Suppressor macrophage treated with lipopolysaccharide for 1 hour (primary cell): ENCODE measurements at regions not wholly inside any gene's neighbourhood (a gene's known extent, or its start where the extent isn't known, plus 50 kb on each side); places are given as distances from the start of the nearest gene placed in this dataset.

Experiments used
- DNase-seq, 3 donors: peaks; one replicate each; pipeline ENCODE4 v3.0.0-alpha.2; 2020 to 2022

DNA sequence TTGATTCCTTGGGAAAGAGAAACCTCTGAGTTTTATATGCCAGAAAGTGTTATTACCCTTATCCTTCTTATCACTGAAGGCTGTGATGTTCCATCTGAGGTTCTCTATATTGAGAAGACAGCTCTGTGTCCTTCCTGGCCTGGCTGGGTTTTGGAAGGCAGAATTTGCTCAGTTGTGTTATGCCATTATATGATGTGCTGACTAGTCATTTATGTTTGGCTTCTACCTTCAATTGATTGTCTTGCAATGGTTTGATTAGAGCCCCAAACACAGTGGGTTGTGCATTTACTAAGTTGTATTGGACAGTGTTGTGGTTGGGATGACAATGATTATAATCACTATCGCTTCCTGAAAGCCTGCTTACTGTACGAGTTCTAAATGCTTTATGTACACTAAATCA lies 265.7 kb downstream of the SNAPC1 start:
- no peak for DNase-seq

DNA sequence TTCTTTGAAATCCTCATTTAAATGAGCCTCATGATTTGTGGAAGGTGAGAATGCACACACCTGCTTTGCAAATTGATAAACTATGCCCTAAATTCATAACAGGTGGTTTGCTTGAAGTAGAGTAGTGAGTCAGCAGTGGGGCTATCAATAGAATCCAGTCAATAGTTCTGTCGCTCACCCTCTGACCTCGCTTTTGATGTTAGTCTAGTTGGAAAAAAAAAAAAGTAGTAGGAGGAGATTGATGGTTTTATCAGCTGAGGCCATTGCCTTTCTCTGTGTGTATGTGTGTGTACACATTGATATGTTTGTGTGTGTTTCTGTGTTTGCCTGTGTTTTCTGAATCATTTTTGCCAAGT lies 267.3 kb downstream of the SNAPC1 start:
- no peak for DNase-seq

- no peak for DNase-seq
These were observed 268.2 kb downstream of the SNAPC1 start for GRCh38 chr14:62030387-62030786.

- DNase-seq = no peak
These were observed 269.3 kb downstream of the SNAPC1 start for GRCh38 chr14:62031504-62031903.

DNA sequence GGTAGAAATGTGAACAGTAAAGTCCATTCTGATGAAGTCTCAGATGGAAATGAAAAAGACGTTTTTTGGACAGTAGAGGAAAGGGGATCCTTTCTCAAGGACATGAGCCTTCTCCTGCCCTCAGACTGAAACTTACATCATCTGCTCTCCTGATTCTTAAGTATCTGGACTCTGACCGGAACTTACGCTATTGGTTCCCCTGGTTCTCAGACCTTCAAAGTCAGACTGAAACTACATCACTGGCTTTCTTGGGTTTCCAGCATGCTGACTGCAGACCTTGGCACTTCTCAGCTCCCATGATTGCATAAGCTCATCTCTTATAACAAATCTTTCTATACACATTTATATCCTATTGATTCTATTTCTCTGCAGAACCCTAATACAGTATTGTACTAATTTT lies 291.0 kb downstream of the SNAPC1 start:
- DNase-seq = no peak

DNA sequence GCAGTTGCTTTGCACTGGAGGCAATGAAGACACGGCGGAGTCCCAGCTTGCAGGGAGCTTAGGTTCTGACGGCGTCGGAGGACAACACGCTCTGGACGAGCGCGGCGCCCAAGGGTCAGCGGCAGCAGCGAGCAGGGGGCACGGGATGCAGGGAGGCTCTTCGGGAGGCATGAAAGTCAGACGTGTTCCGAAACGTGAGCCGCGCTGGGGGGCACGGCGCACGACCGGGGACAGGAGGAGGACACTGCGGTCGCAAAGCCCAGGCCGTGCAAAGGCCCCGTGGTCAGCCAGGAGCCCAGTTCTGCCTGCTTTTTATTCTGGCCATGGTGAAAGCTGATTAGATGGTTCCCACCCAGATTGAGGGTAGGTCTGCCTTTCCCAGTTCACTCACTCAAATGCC lies 294.6 kb downstream of the SNAPC1 start:
- DNase-seq = no peak

DNA sequence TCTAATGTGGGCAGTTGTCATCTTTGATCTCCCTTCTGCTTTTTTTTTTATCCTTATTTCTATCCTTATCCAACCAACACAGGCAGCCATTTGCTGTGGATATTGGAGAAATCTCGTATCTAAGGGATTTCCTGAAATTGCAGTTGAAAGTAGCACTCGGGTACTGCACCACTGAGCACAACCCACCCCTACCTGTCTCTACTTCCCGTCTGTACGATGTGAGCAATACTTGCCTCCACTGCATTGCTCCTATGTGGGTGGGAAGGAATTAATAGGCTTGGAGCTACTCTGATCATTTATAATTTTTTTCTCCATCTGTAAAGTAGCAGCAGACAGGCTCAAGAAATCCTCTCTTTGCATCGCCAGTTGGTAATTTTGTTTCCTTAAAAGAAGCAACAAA lies 300.4 kb downstream of the SNAPC1 start:
- DNase-seq = no peak

GRCh38 chr14:62064751-62065323 lies 302.6 kb downstream of the SNAPC1 start:
- no peak for DNase-seq

DNA sequence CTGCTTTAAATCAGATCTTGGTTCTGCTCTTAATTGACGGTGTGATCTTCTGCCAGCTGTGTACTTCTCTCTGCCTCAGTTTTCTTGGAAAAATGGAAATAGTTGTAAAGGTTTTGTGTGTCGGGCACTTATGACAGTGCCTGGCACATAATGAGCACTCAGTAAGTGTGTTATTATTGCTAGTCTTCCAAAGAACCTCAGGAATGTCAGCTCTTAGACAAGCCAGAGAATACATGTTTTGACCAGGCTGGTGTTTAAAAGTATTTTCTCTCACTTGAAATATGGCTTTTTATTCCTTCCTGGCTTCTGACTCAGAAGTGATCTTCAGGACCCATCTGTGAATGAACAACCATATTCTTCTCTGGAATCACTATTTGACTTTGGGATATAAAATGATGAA lies 304.1 kb downstream of the SNAPC1 start:
- no peak for DNase-seq

DNA sequence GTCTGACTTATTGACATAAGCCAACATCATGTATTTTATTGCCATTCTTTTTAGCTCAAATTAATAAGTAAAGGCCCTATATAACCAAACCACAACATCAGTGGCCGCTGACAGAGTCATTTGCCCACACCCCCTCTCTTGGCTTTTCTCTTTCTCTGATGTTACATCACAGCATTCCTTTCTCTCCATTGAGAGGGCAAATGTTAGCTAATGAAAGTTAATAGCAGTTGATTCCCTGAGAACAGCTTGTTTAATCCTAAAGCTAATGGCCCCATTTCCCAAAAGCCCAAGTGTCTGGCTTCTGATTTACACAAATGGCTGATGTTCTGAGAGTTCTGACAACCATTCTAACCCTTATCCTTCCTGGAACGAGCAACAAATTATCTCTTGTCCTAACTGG lies 308.8 kb downstream of the SNAPC1 start:
- no peak for DNase-seq

- no peak for DNase-seq
These were observed 314.1 kb downstream of the SNAPC1 start for GRCh38 chr14:62076368-62076767.

- no peak for DNase-seq
These were observed 314.8 kb downstream of the SNAPC1 start for GRCh38 chr14:62076825-62077605.

DNA sequence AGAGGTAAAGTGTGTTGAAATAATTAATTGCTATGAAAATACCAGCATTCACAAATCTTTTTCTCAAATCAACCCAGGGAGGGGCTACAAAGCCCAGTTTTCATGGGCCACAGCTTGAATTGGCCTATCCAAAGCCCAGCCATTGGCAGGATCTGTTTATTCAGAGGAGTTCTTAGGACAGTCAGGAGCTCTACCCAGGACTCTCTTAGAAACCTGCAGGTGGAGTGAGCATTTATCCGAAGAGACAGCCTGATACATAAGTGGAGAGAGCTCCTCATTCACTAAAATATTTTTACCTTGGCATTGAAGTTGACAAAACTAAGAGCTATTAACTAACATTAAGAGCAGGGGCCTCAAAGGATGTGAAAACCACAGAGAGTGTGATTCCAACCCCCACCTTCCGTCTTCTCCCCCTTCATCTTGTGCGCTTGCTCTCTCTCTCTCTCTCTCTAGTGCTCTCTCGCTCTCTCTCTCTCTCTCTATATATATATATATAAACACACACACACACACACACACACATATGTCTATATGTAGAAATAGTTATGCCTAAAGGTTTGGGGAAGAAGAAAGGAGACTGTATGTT lies 315.5 kb downstream of the SNAPC1 start:
- no peak for DNase-seq

DNA sequence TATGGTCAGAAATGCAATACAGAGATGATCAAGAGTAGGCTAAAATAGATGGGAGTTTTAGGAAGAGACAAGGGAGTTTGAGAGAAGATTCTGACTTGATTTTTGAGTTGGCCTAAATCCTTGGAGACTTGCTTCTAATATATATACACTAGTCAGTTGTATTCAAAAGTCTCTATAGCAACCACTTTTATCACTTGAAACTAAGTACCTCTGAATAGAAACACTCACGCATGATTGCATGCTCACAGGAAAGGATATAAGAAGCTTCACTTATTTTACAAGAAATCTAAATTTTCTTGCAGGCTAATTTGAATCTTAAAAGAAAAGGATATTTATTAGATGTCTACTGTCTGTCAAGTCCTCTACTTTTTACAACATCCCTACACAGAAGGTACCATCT lies 316.8 kb downstream of the SNAPC1 start:
- DNase-seq = no peak

DNA sequence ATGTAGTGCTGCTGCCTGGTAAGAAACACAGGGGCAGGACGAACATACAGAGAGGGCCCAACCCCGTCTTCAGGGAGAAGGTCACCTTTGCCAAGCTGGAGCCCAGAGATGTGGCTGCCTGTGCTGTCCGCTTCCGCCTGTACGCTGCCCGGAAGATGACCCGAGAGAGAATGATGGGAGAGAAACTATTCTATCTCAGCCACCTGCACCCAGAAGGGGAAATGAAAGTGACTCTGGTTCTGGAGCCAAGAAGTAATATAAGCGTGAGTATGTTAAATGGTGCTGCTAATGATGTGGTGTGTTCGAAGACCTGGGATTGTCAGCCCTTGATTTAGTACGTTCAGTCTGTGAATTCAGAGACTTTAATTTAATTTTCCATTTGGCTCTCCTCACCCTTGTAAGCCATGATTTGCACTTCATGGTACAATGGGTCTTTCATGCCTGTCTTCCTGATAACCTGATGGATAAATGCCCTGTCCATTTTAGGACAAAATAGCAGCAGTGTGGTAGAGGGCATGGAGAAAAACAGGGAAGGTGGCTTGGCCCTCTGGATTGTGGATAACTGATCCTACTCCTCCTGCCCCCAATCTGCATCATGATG lies 318.9 kb downstream of the SNAPC1 start:
- DNase-seq = no peak

- no peak for DNase-seq
These were observed 319.7 kb downstream of the SNAPC1 start for GRCh38 chr14:62081951-62082350.

GRCh38 chr14:62082779-62083178 lies 320.6 kb downstream of the SNAPC1 start:
- DNase-seq = no peak

- DNase-seq = no peak
These were observed 321.8 kb downstream of the SNAPC1 start for GRCh38 chr14:62084020-62084419.

- no peak for DNase-seq
These were observed 325.0 kb downstream of the SNAPC1 start for GRCh38 chr14:62087191-62087590.

DNA sequence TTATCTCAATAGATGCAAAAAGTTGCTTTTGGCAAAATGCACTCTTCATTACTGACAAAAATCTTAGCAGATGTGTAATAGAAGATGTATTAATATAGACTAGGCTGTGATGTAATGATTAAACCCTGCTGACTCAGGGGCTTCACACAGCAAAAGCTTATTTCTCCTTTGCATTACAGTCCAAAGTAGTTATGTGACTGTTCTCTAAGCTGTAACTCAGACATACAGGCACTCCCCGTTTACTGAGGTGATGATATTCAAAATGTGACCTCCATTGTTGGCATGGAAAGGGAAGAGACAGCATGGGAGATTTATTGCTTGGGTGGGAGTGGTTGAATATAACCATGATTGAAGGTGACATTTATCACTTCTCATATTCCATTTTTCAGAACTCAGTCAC lies 331.5 kb downstream of the SNAPC1 start:
- no peak for DNase-seq

GRCh38 chr14:62097072-62097471 lies 334.9 kb downstream of the SNAPC1 start:
- peak in 1 of 3 donors; percentile 1 for DNase-seq

DNA sequence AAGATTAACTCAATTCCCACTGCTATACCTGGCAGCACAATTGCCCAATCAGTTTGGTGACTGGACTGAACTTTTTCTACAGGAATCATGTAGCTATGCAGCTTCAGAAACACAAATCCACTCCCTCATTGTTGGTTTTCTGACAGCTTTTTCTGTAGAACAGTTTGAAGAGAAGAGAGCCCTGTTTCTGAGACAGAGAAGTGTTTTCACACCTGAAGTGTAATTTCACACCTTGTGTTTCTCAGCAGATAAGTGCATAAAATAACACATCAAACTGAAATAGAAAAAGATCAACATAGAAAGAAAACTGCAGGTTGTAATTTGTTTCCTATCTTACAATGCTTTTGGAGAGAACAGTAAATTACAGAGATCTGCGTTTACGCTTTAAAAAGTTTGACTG lies 335.6 kb downstream of the SNAPC1 start:
- no peak for DNase-seq

DNA sequence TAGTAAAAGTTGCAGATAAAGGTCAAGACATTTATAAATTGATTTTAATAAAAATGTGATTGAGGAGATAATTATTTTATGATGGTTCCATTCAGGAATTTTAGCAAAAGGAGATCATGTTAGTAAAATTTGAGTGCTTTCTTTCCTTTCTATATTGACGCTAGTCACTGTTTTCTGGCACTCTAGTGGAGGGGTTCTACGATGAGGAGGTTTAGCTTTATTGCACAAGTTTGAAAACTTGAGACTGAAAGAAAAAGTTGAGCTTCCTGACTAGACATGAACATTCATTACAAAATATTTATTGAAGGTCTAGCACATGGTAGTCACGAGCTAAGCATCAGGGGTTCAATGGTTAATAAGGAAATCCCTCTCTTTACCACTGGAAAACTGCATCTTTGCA lies 336.1 kb downstream of the SNAPC1 start:
- no peak for DNase-seq

DNA sequence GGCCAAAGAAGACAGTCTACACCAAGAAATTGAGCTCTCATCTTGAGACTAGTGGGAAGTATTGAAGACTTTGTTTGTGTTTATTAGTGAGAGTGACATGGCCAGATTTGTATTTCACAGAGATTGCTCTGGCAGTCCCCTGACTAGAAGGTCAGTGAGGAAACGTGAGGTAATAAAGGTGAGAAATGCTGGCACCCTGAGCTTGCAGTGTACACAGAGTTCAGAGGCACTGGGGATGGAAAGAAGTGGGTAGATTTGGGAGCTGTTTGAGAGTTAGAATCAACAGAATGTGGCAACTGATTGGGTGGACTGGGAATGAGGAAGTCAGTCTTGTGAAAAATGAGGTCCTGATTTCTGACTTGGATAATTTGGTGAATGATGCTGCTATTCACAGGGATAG lies 336.9 kb downstream of the SNAPC1 start:
- no peak for DNase-seq
